Mesenchymal stem cell (in vitro differentiated cells and primary cell): ENCODE measurements at regions not wholly inside any gene's neighbourhood (a gene's known extent, or its start where the extent isn't known, plus 50 kb on each side); places are given as distances from the start of the nearest gene placed in this dataset.

Source experiments
- DNase-seq: peaks from one replicate; pipeline ENCODE4 v3.0.0-alpha.2; 2013
- H2AFZ ChIP-seq: one replicate; pipeline ENCODE4 v1.6.1; 2013; ENCODE audit warnings: low read depth, mild to moderate bottlenecking, control low read depth, inconsistent platforms, low read length, moderate library complexity
- H2AK5ac ChIP-seq: 2 replicates; pipeline ENCODE4 v1.6.1; 2013; ENCODE audit warnings: low read length, moderate library complexity, mild to moderate bottlenecking, inconsistent platforms; ENCODE audit not compliant: severe bottlenecking
- H2BK120ac ChIP-seq: one replicate; pipeline ENCODE4 v1.6.1; 2013; ENCODE audit warnings: low read depth, mild to moderate bottlenecking, inconsistent platforms, low read length, moderate library complexity
- H2BK12ac ChIP-seq, 2 experiments: one replicate each; pipeline ENCODE4 v1.6.1; 2013; ENCODE audit warnings: inconsistent platforms in 2 of 2, low read length in 2 of 2, mild to moderate bottlenecking in 2 of 2, moderate library complexity in 2 of 2, control low read depth in 1 of 2
- H2BK15ac ChIP-seq: one replicate; pipeline ENCODE4 v1.6.1; 2013; ENCODE audit warnings: mild to moderate bottlenecking, low read depth, inconsistent platforms; ENCODE audit not compliant: poor library complexity, severe bottlenecking
- H2BK5ac ChIP-seq: 2 replicates; pipeline ENCODE4 v1.6.1; 2013; ENCODE audit warnings: low read depth, mild to moderate bottlenecking, low read length, control low read depth, inconsistent platforms; ENCODE audit not compliant: poor library complexity, severe bottlenecking
- H3K14ac ChIP-seq, 2 experiments: one replicate each; pipeline ENCODE4 v1.6.1; 2013; ENCODE audit warnings: inconsistent platforms in 2 of 2, low read length in 2 of 2, control low read depth in 1 of 2, mild to moderate bottlenecking in 1 of 2, moderate library complexity in 1 of 2
- H3K18ac ChIP-seq, 2 experiments: one replicate each; pipeline ENCODE4 v1.6.1; 2013; ENCODE audit warnings: inconsistent platforms in 2 of 2, low read length in 2 of 2, control low read depth in 1 of 2, low read depth in 1 of 2, mild to moderate bottlenecking in 1 of 2
- H3K23ac ChIP-seq, 2 experiments: one replicate each; pipeline ENCODE4 v1.6.1; 2013; ENCODE audit warnings: inconsistent platforms in 2 of 2, low read length in 2 of 2, mild to moderate bottlenecking in 2 of 2, moderate library complexity in 2 of 2, control low read depth in 1 of 2
- H3K27ac ChIP-seq: 2 replicates; pipeline ENCODE4 v1.5.1; 2013; ENCODE audit warnings: mild to moderate bottlenecking, moderate library complexity, low read length, control low read depth, inconsistent platforms; ENCODE audit not compliant: poor library complexity, severe bottlenecking
- H3K27me3 ChIP-seq, 2 experiments: 2 replicates each; pipeline versions ENCODE4 v1.6.1 to v1.7.0; 2013; ENCODE audit warnings: low read length in 2 of 2, mild to moderate bottlenecking in 2 of 2, moderate library complexity in 2 of 2, control low read depth in 1 of 2, inconsistent platforms in 1 of 2; ENCODE audit not compliant: control insufficient read depth in 1 of 2, insufficient read depth in 1 of 2
- H3K36me3 ChIP-seq, 2 experiments: 2 replicates each; pipeline versions ENCODE4 v1.6.1 to v1.7.0; 2013; ENCODE audit warnings: low read length in 2 of 2, control low read depth in 1 of 2, inconsistent platforms in 1 of 2, low read depth in 1 of 2, mild to moderate bottlenecking in 1 of 2; ENCODE audit not compliant: insufficient read depth in 2 of 2, control insufficient read depth in 1 of 2
- H3K4ac ChIP-seq, 2 experiments: one replicate each; pipeline ENCODE4 v1.6.1; 2013; ENCODE audit warnings: inconsistent platforms in 2 of 2, low read length in 2 of 2, mild to moderate bottlenecking in 2 of 2, moderate library complexity in 2 of 2, control low read depth in 1 of 2, low read depth in 1 of 2
- H3K4me1 ChIP-seq: 2 replicates; pipeline ENCODE4 v1.6.1; 2013; ENCODE audit warnings: low read depth, low read length, control low read depth; ENCODE audit not compliant: control insufficient read depth, insufficient read depth
- H3K4me2 ChIP-seq: 2 replicates; pipeline ENCODE4 v1.6.1; 2013; ENCODE audit warnings: low read length, mild to moderate bottlenecking, inconsistent platforms; ENCODE audit not compliant: poor library complexity, severe bottlenecking
- H3K4me3 ChIP-seq, 2 experiments: 2 replicates each; pipeline versions ENCODE4 v1.5.1 to v1.7.0; 2013; ENCODE audit warnings: low read length in 2 of 2, mild to moderate bottlenecking in 2 of 2, control low read depth in 1 of 2, low read depth in 1 of 2; ENCODE audit not compliant: insufficient read depth in 1 of 2
- H3K79me1 ChIP-seq: replicated peaks from 2 replicates; pipeline ENCODE4 v1.6.1; 2013; ENCODE audit warnings: mild to moderate bottlenecking, control low read depth, low read length, inconsistent platforms; ENCODE audit not compliant: poor library complexity, severe bottlenecking
- H3K9ac ChIP-seq: 2 replicates; pipeline ENCODE4 v1.7.0; 2013; ENCODE audit warnings: mild to moderate bottlenecking, low read length, moderate library complexity
- H3K9me3 ChIP-seq: 2 replicates; pipeline ENCODE4 v1.7.0; 2013; ENCODE audit warnings: mild to moderate bottlenecking, low read length; ENCODE audit not compliant: control insufficient read depth
- H4K8ac ChIP-seq: one replicate; pipeline ENCODE4 v1.6.1; 2013; ENCODE audit warnings: inconsistent platforms, mild to moderate bottlenecking, low read length, moderate library complexity
- H4K91ac ChIP-seq: one replicate; pipeline ENCODE4 v1.6.1; 2013; ENCODE audit warnings: mild to moderate bottlenecking, low read length, inconsistent platforms
- WGBS: methylation state at CpG from one replicate; pipeline ENCODE4 v1.1.7; 2013; ENCODE audit warnings: mixed read lengths; 5-methylcytosine and 5-hydroxymethylcytosine counted together

DNA sequence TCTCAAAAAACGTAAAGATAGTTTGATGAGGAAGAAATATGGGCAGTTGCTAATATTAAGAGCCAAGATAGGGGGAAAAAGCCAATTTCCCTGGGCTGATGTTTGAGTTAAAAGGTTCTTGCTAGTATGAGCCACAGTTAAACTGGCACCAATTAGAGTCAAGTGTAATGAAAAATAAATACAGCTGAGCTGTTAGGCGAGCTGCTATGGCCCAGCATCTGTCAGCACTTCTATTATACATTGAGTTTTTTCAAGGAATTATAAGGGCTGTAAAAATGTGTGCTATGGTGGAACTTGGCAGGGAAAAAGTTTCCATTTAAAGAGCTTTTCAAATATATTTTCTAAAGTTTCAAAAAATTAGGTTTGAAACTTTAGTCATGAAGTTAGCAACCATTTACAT is 279.6 kb downstream of the CYRIA start:
- DNase-seq, result no peak
- Histone ChIP-seq H4K91ac (no peak overlapping the region), H4K8ac (no peak overlapping the region), H3K18ac (no peak overlapping the region), H3K4me1 (no peaks in the 10 kb centered on the region), H2BK5ac (no peak overlapping the region), H3K79me1 (no peaks in the 10 kb centered on the region), H3K9ac (no peak overlapping the region), H2BK120ac (no peak overlapping the region), H2BK12ac (no peak overlapping the region), H3K23ac (no peak overlapping the region), H3K4ac (no peak overlapping the region), H3K9me3 (peaks cover 2% of the 10 kb centered on the region), H2AFZ (no peak overlapping the region), H2BK15ac (no peak overlapping the region), H3K27me3 (no peaks in the 10 kb centered on the region), H3K4me2 (no peak overlapping the region), H3K27ac (no peak overlapping the region), H3K14ac (no peak overlapping the region), H3K36me3 (no peaks in the 10 kb centered on the region), H2AK5ac (no peak overlapping the region), H3K4me3 (no peak overlapping the region)
- WGBS, result 62% methylated on average over 2 of the region's 2 CpGs

- Histone ChIP-seq H3K9ac (no peak overlapping the region), H2BK15ac (no peak overlapping the region), H2BK5ac (no peak overlapping the region), H3K18ac (no peak overlapping the region), H3K36me3 (no peaks in the 10 kb centered on the region), H3K79me1 (no peaks in the 10 kb centered on the region), H2AK5ac (no peak overlapping the region), H3K23ac (no peak overlapping the region), H3K27me3 (no peaks in the 10 kb centered on the region), H3K9me3 (no peaks in the 10 kb centered on the region), H3K27ac (no peak overlapping the region), H2BK120ac (no peak overlapping the region), H2AFZ (no peak overlapping the region), H3K4ac (no peak overlapping the region), H3K4me2 (no peak overlapping the region), H3K14ac (no peak overlapping the region), H4K91ac (no peak overlapping the region), H3K4me3 (no peak overlapping the region), H2BK12ac (no peak overlapping the region), H3K4me1 (no peaks in the 10 kb centered on the region), H4K8ac (no peak overlapping the region)
- DNase-seq, result no peak
- WGBS, result 83% methylated on average over 1 of the region's 3 CpGs
Measured at GRCh38 chr2:16385341-16385740, 280.3 kb downstream of the CYRIA start.

GRCh38 chr2:16383411-16383810 is 282.2 kb downstream of the CYRIA start:
- H2BK15ac ChIP-seq, result no peak overlapping the region
- no peaks in the 10 kb centered on the region for H3K4me1 ChIP-seq
- no peak overlapping the region for H3K14ac ChIP-seq
- H3K23ac ChIP-seq, result no peak overlapping the region
- no peak overlapping the region for H4K91ac ChIP-seq
- WGBS, result 100% methylated on average over 1 of the region's 1 CpG
- H2AFZ ChIP-seq, result no peak overlapping the region
- no peak overlapping the region for H3K4me3 ChIP-seq
- H3K79me1 ChIP-seq, result no peaks in the 10 kb centered on the region
- H3K4me2 ChIP-seq, result no peak overlapping the region
- H3K27me3 ChIP-seq, result no peaks in the 10 kb centered on the region
- H3K4ac ChIP-seq, result no peak overlapping the region
- H4K8ac ChIP-seq, result no peak overlapping the region
- no peak overlapping the region for H2BK5ac ChIP-seq
- H2AK5ac ChIP-seq, result no peak overlapping the region
- H3K27ac ChIP-seq, result no peak overlapping the region
- no peaks in the 10 kb centered on the region for H3K9me3 ChIP-seq
- H3K9ac ChIP-seq, result no peak overlapping the region
- no peak overlapping the region for H2BK12ac ChIP-seq
- no peaks in the 10 kb centered on the region for H3K36me3 ChIP-seq
- no peak overlapping the region for H2BK120ac ChIP-seq
- no peak overlapping the region for H3K18ac ChIP-seq
- DNase-seq, result no peak

GRCh38 chr2:16382451-16382850 is 283.2 kb downstream of the CYRIA start:
- H3K4ac ChIP-seq, result no peak overlapping the region
- no peak overlapping the region for H2AK5ac ChIP-seq
- H2BK15ac ChIP-seq, result no peak overlapping the region
- no peak overlapping the region for H3K23ac ChIP-seq
- H3K4me1 ChIP-seq, result no peaks in the 10 kb centered on the region
- no peak for DNase-seq
- H3K27me3 ChIP-seq, result no peaks in the 10 kb centered on the region
- H4K8ac ChIP-seq, result no peak overlapping the region
- H3K4me3 ChIP-seq, result no peak overlapping the region
- no peak overlapping the region for H3K14ac ChIP-seq
- no peak overlapping the region for H3K27ac ChIP-seq
- no peak overlapping the region for H2AFZ ChIP-seq
- H3K36me3 ChIP-seq, result no peaks in the 10 kb centered on the region
- H3K9me3 ChIP-seq, result no peaks in the 10 kb centered on the region
- H2BK12ac ChIP-seq, result no peak overlapping the region
- 77% methylated on average over 7 of the region's 7 CpGs for WGBS
- H3K9ac ChIP-seq, result no peak overlapping the region
- H2BK120ac ChIP-seq, result no peak overlapping the region
- no peak overlapping the region for H4K91ac ChIP-seq
- no peak overlapping the region for H3K4me2 ChIP-seq
- no peak overlapping the region for H3K18ac ChIP-seq
- no peaks in the 10 kb centered on the region for H3K79me1 ChIP-seq
- no peak overlapping the region for H2BK5ac ChIP-seq
